Testis (tissue), 2 donors: ENCODE measurements at regions not wholly inside any gene's neighbourhood (a gene's known extent, or its start where the extent isn't known, plus 50 kb on each side); places are given as distances from the start of the nearest gene placed in this dataset.

Experiments
- POLR2A ChIP-seq: fragments of 450-650 bp; IDR thresholded peaks from one replicate; pipeline ENCODE4 v1.6.1; 2017; ENCODE audit warnings: antibody characterized with exemption, mild to moderate bottlenecking, moderate library complexity
- TF ChIP-seq, protein P1 (sequence below), 3 experiments: fragments of 450-650 bp in 2 of 3; fragments of 200-600 bp in 1 of 3; sonication (generic) in 1 of 3; IDR thresholded peaks; one replicate each; pipeline ENCODE4 v1.5.1; 2016 to 2019; ENCODE audit warnings: antibody characterized with exemption in 3 of 3, mild to moderate bottlenecking in 2 of 3, moderate library complexity in 1 of 3

DNA sequence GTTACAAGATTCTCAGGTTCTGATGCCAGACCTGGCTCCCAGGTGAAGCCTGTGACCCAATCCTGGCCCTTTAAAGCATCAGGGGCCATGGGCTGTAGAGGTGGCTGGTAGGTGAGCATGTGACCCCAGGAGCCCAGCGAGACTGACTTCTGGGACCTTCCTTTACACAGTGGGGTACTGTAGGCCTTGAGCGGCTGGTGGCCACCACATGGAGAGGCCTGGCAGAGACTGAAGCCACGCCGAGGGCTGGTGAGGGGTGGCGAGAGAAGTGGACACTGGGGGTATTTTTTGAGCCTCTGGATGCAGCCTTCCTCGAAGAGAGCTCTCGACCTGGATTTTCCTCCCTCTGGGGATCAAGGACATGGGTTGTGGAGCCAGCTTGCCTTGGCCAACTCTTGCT is 71.2 kb upstream of the ITGA11 start:
- no peak for TF ChIP-seq POLR2A
- TF ChIP-seq, protein P1, sequence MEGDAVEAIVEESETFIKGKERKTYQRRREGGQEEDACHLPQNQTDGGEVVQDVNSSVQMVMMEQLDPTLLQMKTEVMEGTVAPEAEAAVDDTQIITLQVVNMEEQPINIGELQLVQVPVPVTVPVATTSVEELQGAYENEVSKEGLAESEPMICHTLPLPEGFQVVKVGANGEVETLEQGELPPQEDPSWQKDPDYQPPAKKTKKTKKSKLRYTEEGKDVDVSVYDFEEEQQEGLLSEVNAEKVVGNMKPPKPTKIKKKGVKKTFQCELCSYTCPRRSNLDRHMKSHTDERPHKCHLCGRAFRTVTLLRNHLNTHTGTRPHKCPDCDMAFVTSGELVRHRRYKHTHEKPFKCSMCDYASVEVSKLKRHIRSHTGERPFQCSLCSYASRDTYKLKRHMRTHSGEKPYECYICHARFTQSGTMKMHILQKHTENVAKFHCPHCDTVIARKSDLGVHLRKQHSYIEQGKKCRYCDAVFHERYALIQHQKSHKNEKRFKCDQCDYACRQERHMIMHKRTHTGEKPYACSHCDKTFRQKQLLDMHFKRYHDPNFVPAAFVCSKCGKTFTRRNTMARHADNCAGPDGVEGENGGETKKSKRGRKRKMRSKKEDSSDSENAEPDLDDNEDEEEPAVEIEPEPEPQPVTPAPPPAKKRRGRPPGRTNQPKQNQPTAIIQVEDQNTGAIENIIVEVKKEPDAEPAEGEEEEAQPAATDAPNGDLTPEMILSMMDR (IDR thresholded peaks at IDR 0.05): no peak
